Activated B cell treated with CpG ODN at 0.5 μM for 24 hours (primary cell): ENCODE measurements at regions not wholly inside any gene's neighbourhood (a gene's known extent, or its start where the extent isn't known, plus 50 kb on each side); places are given as distances from the start of the nearest gene placed in this dataset.

Source experiments
- ATAC-seq: fragments of 200-7000 bp; cut with Tn5 transposase; one replicate; pipeline ENCODE4 v1.10.0; 2021; ENCODE audit warnings: low read depth, mild to moderate bottlenecking, moderate library complexity
- CTCF ChIA-PET: fragments of 350-600 bp; sonication (Branson Sonifier 250); formaldehyde crosslinking; loops from one replicate; lab custom pipeline; 2021; ENCODE audit warnings: antibody characterized with exemption; lab: Charles Lee
- POLR2A ChIA-PET: fragments of 350-600 bp; sonication (Branson Sonifier 250); formaldehyde crosslinking; loops from one replicate; lab custom pipeline; 2021; ENCODE audit warnings: antibody characterized with exemption; lab: Charles Lee
- DNase-seq: peaks from one replicate; pipeline ENCODE4 v3.0.0; 2022
- H3K27ac Mint-ChIP-seq: one replicate; pipeline ENCODE4 v1.8.0; 2020; ENCODE audit warnings: mixed read lengths
- H3K27me3 Mint-ChIP-seq: one replicate; pipeline ENCODE4 v1.8.0; 2021; ENCODE audit warnings: mixed read lengths
- H3K36me3 Mint-ChIP-seq: one replicate; pipeline ENCODE4 v1.8.0; 2021; ENCODE audit warnings: low read depth, mixed read lengths
- H3K4me1 Mint-ChIP-seq: one replicate; pipeline ENCODE4 v1.8.0; 2021; ENCODE audit warnings: mixed read lengths
- H3K4me3 Mint-ChIP-seq: one replicate; pipeline ENCODE4 v1.8.0; 2020; ENCODE audit warnings: mild to moderate bottlenecking, mixed read lengths
- H3K9me3 Mint-ChIP-seq: one replicate; pipeline ENCODE4 v1.8.0; 2020; ENCODE audit warnings: mixed read lengths
- intact Hi-C: fragments of 100-400 bp; cut with micrococcal nuclease; formaldehyde crosslinking; loops from one replicate; pipeline ENCODE4 v1.15.1; 2024
- TF ChIP-seq, protein P1 (sequence below): fragments of 200-600 bp; IDR thresholded peaks from one replicate; pipeline ENCODE4 v1.8.0; 2022; ENCODE audit warnings: antibody characterized with exemption, mild to moderate bottlenecking

DNA sequence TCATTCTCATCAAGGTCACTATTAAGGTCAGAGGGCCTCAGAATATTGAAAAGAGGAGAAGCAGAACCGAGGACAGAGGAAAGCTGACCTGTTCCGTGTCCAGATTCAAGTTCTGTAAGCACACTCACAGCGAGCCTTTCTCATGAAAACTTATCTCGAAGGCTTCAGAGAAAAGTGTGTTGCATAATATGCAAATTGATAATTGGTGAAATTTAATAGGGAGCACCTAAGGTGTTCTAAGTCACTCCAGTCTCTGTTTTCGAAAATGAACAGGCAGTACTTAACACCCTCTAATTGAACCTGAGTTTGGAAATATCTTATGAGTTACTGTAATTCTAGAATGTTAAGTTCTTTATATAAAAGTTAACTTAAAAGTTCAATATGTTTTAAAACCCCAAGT is 181.2 kb upstream of the PDE10A start:
- no peak for ATAC-seq
- H3K36me3 Mint-ChIP-seq = no peaks in the 10 kb centered on the region
- no peak for DNase-seq
- peaks cover 2% of the 10 kb centered on the region for H3K9me3 Mint-ChIP-seq
- peaks cover 39% of the 10 kb centered on the region for H3K27me3 Mint-ChIP-seq
- H3K27ac Mint-ChIP-seq = no peak overlapping the region
- intact Hi-C loops = no loop called here
- CTCF ChIA-PET = no interaction called here
- H3K4me3 Mint-ChIP-seq = no peak overlapping the region
- no peaks in the 10 kb centered on the region for H3K4me1 Mint-ChIP-seq
- POLR2A ChIA-PET = no interaction called here
- TF ChIP-seq, protein P1, sequence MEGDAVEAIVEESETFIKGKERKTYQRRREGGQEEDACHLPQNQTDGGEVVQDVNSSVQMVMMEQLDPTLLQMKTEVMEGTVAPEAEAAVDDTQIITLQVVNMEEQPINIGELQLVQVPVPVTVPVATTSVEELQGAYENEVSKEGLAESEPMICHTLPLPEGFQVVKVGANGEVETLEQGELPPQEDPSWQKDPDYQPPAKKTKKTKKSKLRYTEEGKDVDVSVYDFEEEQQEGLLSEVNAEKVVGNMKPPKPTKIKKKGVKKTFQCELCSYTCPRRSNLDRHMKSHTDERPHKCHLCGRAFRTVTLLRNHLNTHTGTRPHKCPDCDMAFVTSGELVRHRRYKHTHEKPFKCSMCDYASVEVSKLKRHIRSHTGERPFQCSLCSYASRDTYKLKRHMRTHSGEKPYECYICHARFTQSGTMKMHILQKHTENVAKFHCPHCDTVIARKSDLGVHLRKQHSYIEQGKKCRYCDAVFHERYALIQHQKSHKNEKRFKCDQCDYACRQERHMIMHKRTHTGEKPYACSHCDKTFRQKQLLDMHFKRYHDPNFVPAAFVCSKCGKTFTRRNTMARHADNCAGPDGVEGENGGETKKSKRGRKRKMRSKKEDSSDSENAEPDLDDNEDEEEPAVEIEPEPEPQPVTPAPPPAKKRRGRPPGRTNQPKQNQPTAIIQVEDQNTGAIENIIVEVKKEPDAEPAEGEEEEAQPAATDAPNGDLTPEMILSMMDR = no peak

DNA sequence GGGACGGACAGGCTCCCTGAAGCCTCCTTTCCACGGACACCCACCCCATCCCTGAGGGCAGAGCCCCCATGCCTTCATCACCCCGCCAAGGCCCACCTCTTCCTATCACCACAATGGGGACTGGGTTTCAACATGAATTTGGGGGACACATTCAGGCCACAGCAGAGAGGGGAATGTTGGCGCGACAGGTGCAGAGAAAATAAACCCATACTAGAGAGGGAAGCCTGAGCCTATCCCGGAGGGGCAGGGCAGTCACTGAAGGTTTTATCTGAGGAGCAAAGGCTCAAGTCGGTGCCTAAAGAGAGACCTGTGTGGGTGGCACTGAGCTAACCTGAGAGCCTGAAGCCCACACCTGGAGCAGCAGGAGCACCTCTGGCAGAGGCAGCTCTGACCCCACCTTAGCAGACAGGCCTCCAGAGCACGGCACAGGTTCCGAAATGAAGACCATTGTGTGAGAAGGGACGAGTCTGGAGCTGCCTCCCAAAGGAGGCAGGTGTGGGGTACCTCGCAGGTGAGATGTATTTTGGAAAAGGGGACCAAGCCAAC is 180.6 kb upstream of the PDE10A start:
- POLR2A ChIA-PET = no interaction called here
- H3K36me3 Mint-ChIP-seq = no peaks in the 10 kb centered on the region
- TF ChIP-seq, protein P1 = no peak
- H3K27me3 Mint-ChIP-seq = peaks cover 37% of the 10 kb centered on the region
- no peaks in the 10 kb centered on the region for H3K4me1 Mint-ChIP-seq
- peaks cover 2% of the 10 kb centered on the region for H3K9me3 Mint-ChIP-seq
- H3K27ac Mint-ChIP-seq = no peak overlapping the region
- H3K4me3 Mint-ChIP-seq = no peak overlapping the region
- DNase-seq = no peak
- no peak for ATAC-seq
- CTCF ChIA-PET = no interaction called here
- intact Hi-C loops = no loop called here

DNA sequence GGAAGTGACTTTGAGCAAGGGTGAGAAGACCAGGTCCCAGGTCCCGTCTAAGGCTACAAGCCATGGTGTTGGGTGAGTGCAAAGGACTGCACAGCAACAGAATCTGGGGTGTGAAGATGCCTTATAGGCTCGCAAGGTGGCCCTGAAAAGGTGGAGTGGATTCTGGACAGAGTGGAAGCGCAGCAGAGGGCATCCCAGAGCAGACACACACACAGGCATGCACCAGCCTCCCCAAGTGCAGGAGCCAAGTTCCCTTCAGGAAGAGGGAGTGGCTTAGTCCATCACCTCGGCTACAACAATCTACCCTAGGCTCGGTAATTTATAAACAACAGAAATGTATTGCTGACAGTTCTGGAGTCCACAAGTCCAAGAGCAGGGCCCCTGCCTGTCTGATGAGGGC is 180.1 kb upstream of the PDE10A start:
- intact Hi-C loops = no loop called here
- TF ChIP-seq, protein P1 = no peak
- H3K36me3 Mint-ChIP-seq = no peaks in the 10 kb centered on the region
- H3K27ac Mint-ChIP-seq = no peak overlapping the region
- no peak for DNase-seq
- peaks cover 2% of the 10 kb centered on the region for H3K9me3 Mint-ChIP-seq
- ATAC-seq = no peak
- ChIA-PET CTCF (no interaction called here), POLR2A (no interaction called here)
- no peak overlapping the region for H3K4me3 Mint-ChIP-seq
- peaks cover 34% of the 10 kb centered on the region for H3K27me3 Mint-ChIP-seq
- no peaks in the 10 kb centered on the region for H3K4me1 Mint-ChIP-seq

DNA sequence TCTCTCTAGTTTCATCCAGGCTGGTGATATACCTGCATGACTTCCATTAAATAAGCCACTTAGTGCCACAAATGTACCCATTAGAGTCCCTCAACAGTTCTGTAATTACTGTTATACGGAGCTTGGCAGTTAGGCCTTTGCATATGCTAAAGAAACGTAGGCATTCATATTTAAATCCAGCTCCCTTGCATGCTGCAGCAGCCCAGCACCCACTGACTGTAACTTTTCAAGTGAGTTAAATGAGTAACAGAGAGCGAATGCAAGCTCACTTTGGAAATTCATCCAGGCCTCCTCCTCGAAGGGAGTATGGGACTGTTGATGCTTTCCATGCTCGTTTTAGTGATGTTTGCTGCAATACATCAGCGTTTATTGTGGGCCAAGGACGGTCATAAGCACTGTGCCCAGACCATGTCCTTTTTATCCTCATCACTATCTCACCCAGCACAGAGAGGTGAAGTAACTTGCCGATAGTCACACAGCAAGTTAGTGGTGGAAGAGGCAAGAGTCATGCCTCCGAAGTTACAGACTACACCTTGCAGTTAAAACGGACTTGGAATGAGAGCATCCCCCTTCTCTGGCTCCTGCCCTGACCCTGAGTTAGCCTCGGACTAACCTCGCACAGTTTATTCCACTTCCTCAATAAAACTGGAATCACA is 179.4 kb upstream of the PDE10A start:
- no peaks in the 10 kb centered on the region for H3K4me1 Mint-ChIP-seq
- peaks cover 2% of the 10 kb centered on the region for H3K9me3 Mint-ChIP-seq
- peaks cover 36% of the 10 kb centered on the region for H3K27me3 Mint-ChIP-seq
- TF ChIP-seq, protein P1 = no peak
- DNase-seq = no peak
- intact Hi-C loops = no loop called here
- CTCF ChIA-PET = no interaction called here
- POLR2A ChIA-PET = no interaction called here
- H3K36me3 Mint-ChIP-seq = no peaks in the 10 kb centered on the region
- no peak overlapping the region for H3K27ac Mint-ChIP-seq
- no peak for ATAC-seq
- no peak overlapping the region for H3K4me3 Mint-ChIP-seq

DNA sequence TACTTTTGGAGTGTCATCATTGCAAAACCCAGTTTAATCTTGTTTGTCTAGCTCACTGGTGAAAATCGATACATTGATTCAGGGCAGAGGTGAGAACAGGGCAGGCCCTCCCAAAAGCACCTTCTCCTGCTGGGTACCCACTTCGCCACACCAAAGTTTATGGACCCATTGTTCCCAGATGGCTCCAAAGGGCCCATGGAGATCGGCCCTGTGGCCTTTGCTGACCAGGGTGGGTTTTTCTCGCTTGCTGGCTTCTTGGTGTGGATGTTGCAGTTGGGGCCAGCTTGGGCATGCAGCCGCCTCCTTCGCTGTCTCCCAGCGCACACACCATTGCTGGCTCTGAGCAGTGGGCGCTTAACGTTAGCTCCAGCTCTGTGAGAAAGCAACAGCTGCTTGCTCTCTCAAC is 178.1 kb upstream of the PDE10A start:
- ChIA-PET CTCF (interaction anchor here (2.1 kb wide), 1 partner anchor 9 kb away, joined by 8 read pairs; no protein-coding TSS in a partner anchor), POLR2A (no interaction called here)
- Mint-ChIP-seq H3K27ac (no peak overlapping the region), H3K4me1 (no peaks in the 10 kb centered on the region), H3K9me3 (peaks cover 2% of the 10 kb centered on the region), H3K27me3 (peaks cover 30% of the 10 kb centered on the region), H3K36me3 (no peaks in the 10 kb centered on the region), H3K4me3 (no peak overlapping the region)
- TF ChIP-seq, protein P1 = no peak
- intact Hi-C loops = no loop called here
- no peak for DNase-seq
- no peak for ATAC-seq
